Panc1 (cell line): ENCODE measurements at regions not wholly inside any gene's neighbourhood (a gene's known extent, or its start where the extent isn't known, plus 50 kb on each side); places are given as distances from the start of the nearest gene placed in this dataset.

Experiments used
- CTCF ChIP-seq: fragments of 450-650 bp; IDR thresholded peaks from 2 replicates; pipeline ENCODE4 v1.5.1; 2017; ENCODE audit warnings: mild to moderate bottlenecking
- POLR2AphosphoS5 ChIP-seq: IDR thresholded peaks from 2 replicates; pipeline ENCODE4 v1.6.1; 2012; ENCODE audit warnings: mild to moderate bottlenecking, low read depth, low read length, moderate library complexity
- REST ChIP-seq, 2 experiments: IDR thresholded peaks; 2 replicates each; pipeline ENCODE4 v1.6.1; 2011 to 2012; ENCODE audit warnings: low read depth in 2 of 2, control low read depth in 1 of 2, low read length in 1 of 2, mild to moderate bottlenecking in 1 of 2, moderate library complexity in 1 of 2; ENCODE audit not compliant: insufficient read depth in 1 of 2
- SIN3A ChIP-seq: IDR thresholded peaks from 2 replicates; pipeline ENCODE4 v1.6.1; 2012; ENCODE audit warnings: low read depth, mild to moderate bottlenecking, low read length, moderate library complexity, borderline replicate concordance; ENCODE audit not compliant: insufficient read depth
- TCF7L2 ChIP-seq: IDR thresholded peaks from 2 replicates; pipeline ENCODE4 v1.6.1; 2011; ENCODE audit warnings: mild to moderate bottlenecking, low read depth, low read length, inconsistent platforms

DNA sequence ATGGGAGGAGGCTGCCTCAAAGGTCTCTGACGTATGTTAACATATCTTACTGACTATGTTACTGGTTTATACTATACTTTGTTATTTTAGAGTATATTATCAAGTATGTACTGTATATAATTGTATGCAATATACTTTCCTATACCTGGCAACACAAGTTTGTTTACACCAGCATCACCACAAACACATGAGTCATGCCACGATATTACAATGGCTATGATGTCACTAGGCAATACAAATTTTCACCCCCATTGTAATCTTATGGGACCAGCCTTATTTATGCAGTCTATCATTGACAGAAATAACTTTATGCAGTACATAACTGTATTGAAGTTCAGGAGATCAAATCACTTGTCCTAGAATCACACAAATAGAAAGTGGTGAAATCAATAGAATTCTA lies 329.9 kb upstream of the SLC7A11 start:
- TF ChIP-seq CTCF (no peak), POLR2AphosphoS5 (no peak), TCF7L2 (no peak), REST (IDR thresholded peaks at IDR 0.05; ENCODE audit: insufficient read depth in 1 of 2, low read depth in 2 of 2, low read length in 1 of 2) (no peak), SIN3A (no peak)
